Colonic mucosa (tissue), 4 donors: ENCODE measurements at regions not wholly inside any gene's neighbourhood (a gene's known extent, or its start where the extent isn't known, plus 50 kb on each side); places are given as distances from the start of the nearest gene placed in this dataset.

Source experiments
- DNase-seq: peaks from one replicate; pipeline ENCODE4 v3.0.0-alpha.2; 2020
- H3K27ac ChIP-seq: fragments of 200-600 bp; one replicate; pipeline ENCODE4 v1.8.0; 2021
- H3K27me3 ChIP-seq: fragments of 200-600 bp; one replicate; pipeline ENCODE4 v1.8.0; 2021
- H3K36me3 ChIP-seq: fragments of 200-600 bp; one replicate; pipeline ENCODE4 v1.8.0; 2021
- H3K4me1 ChIP-seq: fragments of 200-600 bp; one replicate; pipeline ENCODE4 v1.8.0; 2021; ENCODE audit warnings: mild to moderate bottlenecking
- H3K4me3 ChIP-seq: fragments of 200-600 bp; one replicate; pipeline ENCODE4 v1.8.0; 2021
- H3K9ac ChIP-seq, 2 donors: one replicate each; pipeline ENCODE4 v1.7.0; 2013; ENCODE audit warnings: control low read depth in 2 of 2, low read depth in 2 of 2, low read length in 2 of 2
- H3K9me3 ChIP-seq: fragments of 200-600 bp; one replicate; pipeline ENCODE4 v1.8.0; 2021
- intact Hi-C: fragments of 100-400 bp; cut with DNase I; formaldehyde crosslinking; loops from one replicate; pipeline ENCODE4 v1.14.1; 2022
- TF ChIP-seq, protein P1 (sequence below): fragments of 200-600 bp; IDR thresholded peaks from one replicate; pipeline ENCODE4 v1.8.0; 2022; ENCODE audit warnings: antibody characterized with exemption, mild to moderate bottlenecking
- donor health status: healthy.
- donor health status: DM: no; HTN: no; CAD: no.
- donor health status: DM: no; HTN: no; CAD: no.

DNA sequence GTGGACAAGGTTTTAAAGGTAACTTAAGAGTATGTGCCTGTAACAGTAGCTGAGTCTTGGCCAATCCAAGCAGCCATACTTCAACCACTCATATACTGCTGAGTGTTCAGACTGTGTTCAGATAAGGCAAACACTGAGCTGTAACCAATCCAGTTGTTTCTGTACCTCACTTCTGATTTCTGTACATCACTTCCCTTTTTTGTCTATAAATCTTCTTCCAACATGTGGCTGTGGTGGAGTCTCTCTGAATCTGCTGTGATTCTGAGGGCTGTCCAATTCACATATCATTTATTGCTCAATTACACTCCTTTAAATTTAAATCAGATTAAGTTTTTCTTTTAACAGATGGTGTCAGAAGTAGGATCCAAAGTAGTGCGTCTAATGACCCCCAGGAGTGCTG, 149.5 kb upstream of the PHF14 start:
- intact Hi-C loops = no loop called here
- Histone ChIP-seq H3K4me3 (no peak overlapping the region), H3K36me3 (no peaks in the 10 kb centered on the region), H3K9ac (no peak overlapping the region), H3K4me1 (no peaks in the 10 kb centered on the region), H3K27me3 (no peaks in the 10 kb centered on the region), H3K27ac (no peak overlapping the region), H3K9me3 (no peaks in the 10 kb centered on the region)
- no peak for DNase-seq
- TF ChIP-seq, protein P1, sequence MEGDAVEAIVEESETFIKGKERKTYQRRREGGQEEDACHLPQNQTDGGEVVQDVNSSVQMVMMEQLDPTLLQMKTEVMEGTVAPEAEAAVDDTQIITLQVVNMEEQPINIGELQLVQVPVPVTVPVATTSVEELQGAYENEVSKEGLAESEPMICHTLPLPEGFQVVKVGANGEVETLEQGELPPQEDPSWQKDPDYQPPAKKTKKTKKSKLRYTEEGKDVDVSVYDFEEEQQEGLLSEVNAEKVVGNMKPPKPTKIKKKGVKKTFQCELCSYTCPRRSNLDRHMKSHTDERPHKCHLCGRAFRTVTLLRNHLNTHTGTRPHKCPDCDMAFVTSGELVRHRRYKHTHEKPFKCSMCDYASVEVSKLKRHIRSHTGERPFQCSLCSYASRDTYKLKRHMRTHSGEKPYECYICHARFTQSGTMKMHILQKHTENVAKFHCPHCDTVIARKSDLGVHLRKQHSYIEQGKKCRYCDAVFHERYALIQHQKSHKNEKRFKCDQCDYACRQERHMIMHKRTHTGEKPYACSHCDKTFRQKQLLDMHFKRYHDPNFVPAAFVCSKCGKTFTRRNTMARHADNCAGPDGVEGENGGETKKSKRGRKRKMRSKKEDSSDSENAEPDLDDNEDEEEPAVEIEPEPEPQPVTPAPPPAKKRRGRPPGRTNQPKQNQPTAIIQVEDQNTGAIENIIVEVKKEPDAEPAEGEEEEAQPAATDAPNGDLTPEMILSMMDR = no peak

DNA sequence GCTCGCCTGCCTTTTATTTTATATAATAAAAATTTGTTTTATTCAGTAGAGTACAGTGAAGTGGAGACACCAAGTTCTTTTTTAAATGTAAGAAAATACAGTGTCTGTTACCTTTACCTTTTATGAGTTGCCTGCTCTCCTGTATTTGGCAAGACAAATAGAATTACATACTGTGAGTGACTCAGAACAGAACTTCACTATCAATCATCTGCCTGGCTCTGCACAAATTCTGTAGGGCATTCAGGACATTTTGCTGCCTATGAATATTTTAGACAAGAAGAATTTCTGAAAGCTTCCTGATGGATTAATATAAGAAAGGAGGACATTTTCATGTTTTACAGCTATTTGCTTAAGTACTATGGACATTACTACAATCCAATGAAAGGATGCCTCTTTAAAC, 135.4 kb upstream of the PHF14 start:
- Histone ChIP-seq H3K27ac (no peak overlapping the region), H3K27me3 (no peaks in the 10 kb centered on the region), H3K9me3 (no peaks in the 10 kb centered on the region), H3K4me1 (no peaks in the 10 kb centered on the region), H3K36me3 (no peaks in the 10 kb centered on the region), H3K4me3 (no peak overlapping the region), H3K9ac (no peak overlapping the region)
- no peak for DNase-seq
- TF ChIP-seq, protein P1 = no peak
- intact Hi-C loops = no loop called here

DNA sequence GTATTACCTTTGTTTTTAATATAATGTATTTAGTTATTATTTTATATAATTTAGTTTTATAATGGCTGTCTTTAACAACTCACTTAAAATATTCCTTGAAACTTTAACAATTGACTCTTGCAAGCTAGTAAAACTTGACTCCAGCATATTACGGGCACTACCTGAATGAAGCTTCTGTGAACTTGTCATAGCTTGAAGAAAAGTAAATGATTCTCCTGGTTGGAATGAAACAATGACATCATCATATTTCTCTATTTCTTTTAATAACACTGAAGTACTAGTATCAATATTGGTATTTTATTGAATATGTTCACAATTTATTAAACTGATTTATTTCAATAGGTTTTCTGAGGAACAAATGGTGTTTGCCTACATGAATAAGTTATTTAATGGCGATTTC, 128.4 kb upstream of the PHF14 start:
- DNase-seq = no peak
- H3K9me3 ChIP-seq = no peaks in the 10 kb centered on the region
- no peaks in the 10 kb centered on the region for H3K27me3 ChIP-seq
- TF ChIP-seq, protein P1 = no peak
- no peak overlapping the region for H3K4me3 ChIP-seq
- intact Hi-C loops = no loop called here
- no peak overlapping the region for H3K9ac ChIP-seq
- H3K27ac ChIP-seq = no peak overlapping the region
- H3K4me1 ChIP-seq = no peaks in the 10 kb centered on the region
- no peaks in the 10 kb centered on the region for H3K36me3 ChIP-seq

DNA sequence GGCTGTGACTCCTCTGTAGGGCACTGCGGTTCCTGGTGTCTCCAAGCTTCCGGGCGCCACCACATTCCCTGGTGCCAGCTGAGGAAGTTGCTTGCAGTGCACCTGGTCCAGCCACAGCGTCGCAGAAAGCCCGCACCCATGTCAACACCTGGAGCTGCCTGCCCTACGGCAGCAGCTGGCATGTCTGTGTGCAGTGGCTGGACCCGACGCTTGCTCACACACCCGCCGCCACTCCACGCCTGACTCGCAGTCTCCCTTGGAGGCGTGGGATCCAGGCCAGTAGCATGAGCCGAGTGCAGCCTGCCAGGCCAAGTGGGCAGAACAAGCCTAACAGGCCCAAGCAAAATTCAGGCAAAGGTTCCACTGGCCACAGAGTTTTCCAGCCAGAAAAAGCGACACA, 118.1 kb upstream of the PHF14 start:
- no peak overlapping the region for H3K4me3 ChIP-seq
- no peaks in the 10 kb centered on the region for H3K9me3 ChIP-seq
- no peak overlapping the region for H3K27ac ChIP-seq
- no peaks in the 10 kb centered on the region for H3K27me3 ChIP-seq
- H3K36me3 ChIP-seq = no peaks in the 10 kb centered on the region
- no peaks in the 10 kb centered on the region for H3K4me1 ChIP-seq
- DNase-seq = no peak
- H3K9ac ChIP-seq = no peak overlapping the region
- intact Hi-C loops = no loop called here
- TF ChIP-seq, protein P1 = no peak

DNA sequence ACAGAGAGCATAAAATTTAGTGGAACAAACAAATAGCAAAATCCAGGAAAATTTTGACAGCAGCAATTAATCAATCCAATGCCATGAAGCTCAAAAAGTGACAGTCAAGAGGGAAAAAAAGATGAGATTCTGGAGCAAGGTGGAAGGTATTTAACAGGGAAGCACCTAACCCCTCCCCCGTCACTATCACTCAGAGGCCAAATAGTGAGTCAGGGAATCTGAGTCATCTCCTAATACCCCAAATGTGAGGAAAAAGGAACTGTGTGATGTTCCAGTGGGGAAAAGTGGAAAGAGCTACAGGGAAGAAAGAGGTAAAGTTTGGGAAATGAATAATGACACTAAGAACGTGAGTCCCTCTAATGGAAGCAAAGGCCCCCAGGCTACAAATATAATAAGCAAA, 113.2 kb upstream of the PHF14 start:
- TF ChIP-seq, protein P1 = no peak
- Histone ChIP-seq H3K9me3 (no peaks in the 10 kb centered on the region), H3K9ac (no peak overlapping the region), H3K36me3 (no peaks in the 10 kb centered on the region), H3K4me3 (no peak overlapping the region), H3K4me1 (no peaks in the 10 kb centered on the region), H3K27me3 (no peaks in the 10 kb centered on the region), H3K27ac (no peak overlapping the region)
- intact Hi-C loops = no loop called here
- no peak for DNase-seq

DNA sequence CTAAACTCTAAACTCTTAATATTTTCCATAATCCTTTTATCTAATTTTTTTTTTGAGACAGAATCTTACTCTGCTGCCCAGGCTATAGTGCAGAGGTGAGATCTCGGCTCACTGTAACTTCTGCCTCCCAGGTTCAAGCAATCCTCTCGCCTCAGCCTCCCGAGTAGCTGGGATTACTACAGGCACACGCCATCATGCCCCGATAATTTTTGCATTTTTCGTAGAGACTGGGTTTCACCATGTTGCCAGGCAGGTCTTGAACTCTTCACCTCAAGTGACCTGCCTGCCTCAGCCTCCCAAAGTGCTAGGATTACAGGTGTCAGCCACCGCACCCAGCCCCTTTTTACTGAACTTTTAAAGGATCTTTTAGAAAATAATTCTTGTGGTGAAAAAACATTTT, 110.2 kb upstream of the PHF14 start:
- no peaks in the 10 kb centered on the region for H3K4me1 ChIP-seq
- H3K36me3 ChIP-seq = no peaks in the 10 kb centered on the region
- TF ChIP-seq, protein P1 = no peak
- no peaks in the 10 kb centered on the region for H3K9me3 ChIP-seq
- DNase-seq = no peak
- H3K4me3 ChIP-seq = no peak overlapping the region
- intact Hi-C loops = no loop called here
- H3K27ac ChIP-seq = no peak overlapping the region
- no peaks in the 10 kb centered on the region for H3K27me3 ChIP-seq
- no peak overlapping the region for H3K9ac ChIP-seq
